ENCODE measurements at regions not wholly inside any gene's neighbourhood (a gene's known extent, or its start where the extent isn't known, plus 50 kb on each side); places are given as distances from the start of the nearest gene placed in this dataset.

DNA sequence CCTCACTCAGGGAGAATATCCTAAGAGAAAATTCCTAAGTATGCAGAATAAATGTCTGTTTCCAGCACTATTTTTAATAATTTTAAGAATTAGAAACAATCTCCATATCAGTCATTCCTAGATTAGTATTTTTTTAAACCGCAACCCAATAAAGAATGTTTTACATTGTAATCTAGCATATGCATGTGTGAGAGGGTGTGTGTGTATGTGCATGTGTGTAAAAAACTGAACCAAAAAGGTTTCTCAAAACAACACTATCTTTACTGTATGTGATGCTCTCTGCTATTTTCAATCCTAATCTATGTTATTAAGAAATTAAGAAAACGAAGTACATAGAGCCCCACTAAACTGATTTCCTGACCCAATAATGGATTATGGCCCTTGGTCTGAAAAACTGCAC lies 90.6 kb upstream of the AKIP1 start:
- TF ChIP-seq, protein P1, sequence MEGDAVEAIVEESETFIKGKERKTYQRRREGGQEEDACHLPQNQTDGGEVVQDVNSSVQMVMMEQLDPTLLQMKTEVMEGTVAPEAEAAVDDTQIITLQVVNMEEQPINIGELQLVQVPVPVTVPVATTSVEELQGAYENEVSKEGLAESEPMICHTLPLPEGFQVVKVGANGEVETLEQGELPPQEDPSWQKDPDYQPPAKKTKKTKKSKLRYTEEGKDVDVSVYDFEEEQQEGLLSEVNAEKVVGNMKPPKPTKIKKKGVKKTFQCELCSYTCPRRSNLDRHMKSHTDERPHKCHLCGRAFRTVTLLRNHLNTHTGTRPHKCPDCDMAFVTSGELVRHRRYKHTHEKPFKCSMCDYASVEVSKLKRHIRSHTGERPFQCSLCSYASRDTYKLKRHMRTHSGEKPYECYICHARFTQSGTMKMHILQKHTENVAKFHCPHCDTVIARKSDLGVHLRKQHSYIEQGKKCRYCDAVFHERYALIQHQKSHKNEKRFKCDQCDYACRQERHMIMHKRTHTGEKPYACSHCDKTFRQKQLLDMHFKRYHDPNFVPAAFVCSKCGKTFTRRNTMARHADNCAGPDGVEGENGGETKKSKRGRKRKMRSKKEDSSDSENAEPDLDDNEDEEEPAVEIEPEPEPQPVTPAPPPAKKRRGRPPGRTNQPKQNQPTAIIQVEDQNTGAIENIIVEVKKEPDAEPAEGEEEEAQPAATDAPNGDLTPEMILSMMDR (conservative IDR thresholded peaks at IDR 0.05) = no peak
- no peak for TF ChIP-seq EZH2 (IDR thresholded peaks at IDR 0.05; ENCODE audit: low read depth)
